SK-N-DZ (cell line): ENCODE measurements at regions not wholly inside any gene's neighbourhood (a gene's known extent, or its start where the extent isn't known, plus 50 kb on each side); places are given as distances from the start of the nearest gene placed in this dataset.

Experiments
- DNase-seq: peaks from one replicate; pipeline ENCODE4 v3.0.0-alpha.2; 2015; ENCODE audit warnings: low spot score

DNA sequence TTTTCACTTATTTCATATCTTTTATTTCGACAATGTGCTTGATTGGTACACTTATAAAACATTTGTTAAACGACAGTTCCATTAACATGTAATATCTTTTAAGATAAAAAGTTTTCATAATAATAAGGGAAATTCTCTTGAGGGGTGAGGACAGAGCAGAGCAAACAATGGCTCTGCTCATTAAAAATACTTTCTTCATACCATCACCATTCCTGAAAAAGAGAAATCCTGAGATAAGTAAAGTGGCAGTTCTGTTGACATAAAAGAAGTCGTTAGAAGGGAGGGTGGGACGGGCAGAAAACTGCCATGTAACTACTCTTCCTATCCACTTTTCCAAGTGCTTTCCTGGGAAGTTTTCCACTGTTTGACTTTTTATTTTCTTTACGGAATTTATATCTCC is 193.6 kb upstream of the CEP162 start:
- no peak for DNase-seq

- DNase-seq, result no peak
These were observed 189.8 kb upstream of the CEP162 start for GRCh38 chr6:84417260-84417659.

DNA sequence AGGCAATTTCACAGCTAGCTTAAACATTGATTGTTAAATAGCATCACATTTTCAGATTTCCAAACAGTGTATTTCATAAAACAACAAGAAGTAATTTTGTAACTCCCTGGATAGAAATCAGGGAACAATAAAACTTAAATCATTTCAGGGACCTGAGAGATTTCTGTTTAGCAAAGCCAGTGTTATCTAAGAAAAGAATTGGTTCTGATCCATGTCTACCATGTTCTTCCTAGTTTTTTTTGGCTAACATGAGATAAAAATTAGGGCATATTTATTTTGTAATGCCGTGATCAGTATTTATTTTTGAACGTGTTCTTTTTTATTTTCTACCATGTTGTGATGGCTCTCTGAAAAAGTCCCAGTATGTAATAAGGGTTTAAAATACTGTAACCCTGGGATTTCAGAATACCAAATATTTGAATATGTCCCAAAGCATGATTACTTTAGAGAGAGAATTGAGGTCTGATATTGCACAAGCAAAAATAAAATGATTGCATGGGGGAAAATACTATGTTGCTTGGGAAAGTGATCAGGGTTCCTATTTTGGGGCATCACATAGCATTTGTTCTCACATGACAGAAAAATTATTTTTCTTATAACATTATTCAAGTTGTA is 188.7 kb upstream of the CEP162 start:
- no peak for DNase-seq

DNA sequence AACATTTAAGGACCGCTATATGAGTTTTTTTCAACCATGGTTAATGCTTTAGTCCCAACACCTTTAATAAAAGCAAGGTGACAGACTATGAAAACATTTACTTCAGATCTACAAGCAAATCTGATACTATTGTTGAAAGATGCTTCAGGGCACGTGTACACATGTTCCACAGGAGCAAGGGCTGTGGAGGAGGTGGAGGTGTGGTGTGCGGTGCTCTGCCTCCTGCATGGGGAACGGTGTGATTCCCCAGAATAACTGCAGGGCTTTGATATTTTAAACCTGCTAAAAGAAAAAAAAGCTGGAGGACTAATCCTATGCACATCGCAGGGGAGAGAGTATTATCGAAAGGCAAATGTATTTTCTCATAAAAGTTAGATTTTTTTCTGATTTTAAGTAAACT is 188.1 kb upstream of the CEP162 start:
- DNase-seq, result no peak

- DNase-seq, result no peak
These were observed 187.6 kb upstream of the CEP162 start for GRCh38 chr6:84415068-84415467.

DNA sequence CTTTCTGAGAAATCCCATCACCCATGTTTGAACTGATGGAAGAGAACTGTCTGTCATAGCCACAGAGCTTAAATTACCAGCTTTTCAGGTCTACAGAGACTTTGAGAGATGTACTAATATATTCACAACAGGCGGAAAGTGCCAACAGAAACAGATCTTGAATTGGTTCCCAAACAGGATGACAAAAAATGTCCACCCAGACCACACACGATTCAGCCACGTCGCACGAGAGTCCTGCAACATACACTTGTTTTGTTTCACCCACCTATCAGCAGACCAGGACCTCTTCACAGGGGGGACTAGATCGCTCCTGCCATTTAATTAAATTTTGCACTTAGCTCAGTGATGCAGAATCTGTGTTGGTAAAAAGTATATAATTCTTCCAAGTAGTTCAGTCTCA is 187.1 kb upstream of the CEP162 start:
- DNase-seq, result no peak

DNA sequence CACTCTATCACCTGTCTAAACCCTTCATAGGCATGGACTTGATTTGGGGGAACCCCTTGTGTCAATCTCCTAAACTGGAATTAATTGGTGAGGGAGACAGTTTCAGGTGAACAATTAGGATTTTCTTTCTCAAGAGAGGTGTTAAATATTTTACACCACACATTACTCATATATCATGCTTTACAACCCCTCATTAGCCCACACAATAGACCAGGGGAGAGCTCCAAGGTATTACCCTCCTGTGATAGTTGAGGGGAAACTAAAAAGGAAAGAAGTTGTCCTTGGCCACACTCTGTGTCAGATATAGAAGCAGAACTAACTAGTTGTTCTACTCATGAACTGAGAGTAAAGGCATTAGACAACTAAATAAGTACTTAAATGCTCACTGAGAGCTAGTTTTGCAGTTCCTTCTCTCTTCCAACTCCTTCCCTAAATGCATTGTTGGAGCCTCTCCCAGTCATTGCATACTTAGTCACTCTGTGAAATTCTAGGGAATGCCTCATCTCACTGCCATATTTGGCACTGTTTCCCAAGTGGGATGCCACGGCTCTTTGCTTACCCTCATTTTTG is 183.7 kb upstream of the CEP162 start:
- DNase-seq, result no peak

- DNase-seq, result no peak
These were observed 182.5 kb upstream of the CEP162 start for GRCh38 chr6:84409911-84410310.

- DNase-seq, result no peak
These were observed 180.6 kb upstream of the CEP162 start for GRCh38 chr6:84408028-84408427.

- no peak for DNase-seq
These were observed 176.1 kb upstream of the CEP162 start for GRCh38 chr6:84403545-84403944.

DNA sequence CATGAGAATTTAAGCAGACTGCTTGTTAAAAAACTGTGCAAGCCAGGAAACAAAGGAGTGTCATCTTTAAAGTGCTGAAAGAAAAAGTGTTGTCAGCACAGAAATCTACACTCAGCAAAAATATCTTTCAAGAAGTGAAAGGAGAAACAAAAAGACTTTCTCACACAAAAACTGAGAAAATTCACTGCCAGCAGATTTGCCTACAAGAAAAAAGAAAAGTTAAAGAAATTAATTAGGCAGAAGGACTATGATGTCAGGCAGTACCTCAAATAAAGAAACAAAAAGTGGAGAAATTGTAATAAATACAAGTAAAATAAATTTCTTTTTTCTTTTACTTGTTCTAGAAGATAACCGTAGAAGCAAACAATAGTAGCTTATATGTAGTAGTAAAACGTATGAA is 171.6 kb upstream of the CEP162 start:
- DNase-seq, result no peak

- peak; percentile 64 for DNase-seq
These were observed 164.8 kb upstream of the CEP162 start for GRCh38 chr6:84392261-84392660.

- no peak for DNase-seq
These were observed 163.4 kb upstream of the CEP162 start for GRCh38 chr6:84390851-84391250.

DNA sequence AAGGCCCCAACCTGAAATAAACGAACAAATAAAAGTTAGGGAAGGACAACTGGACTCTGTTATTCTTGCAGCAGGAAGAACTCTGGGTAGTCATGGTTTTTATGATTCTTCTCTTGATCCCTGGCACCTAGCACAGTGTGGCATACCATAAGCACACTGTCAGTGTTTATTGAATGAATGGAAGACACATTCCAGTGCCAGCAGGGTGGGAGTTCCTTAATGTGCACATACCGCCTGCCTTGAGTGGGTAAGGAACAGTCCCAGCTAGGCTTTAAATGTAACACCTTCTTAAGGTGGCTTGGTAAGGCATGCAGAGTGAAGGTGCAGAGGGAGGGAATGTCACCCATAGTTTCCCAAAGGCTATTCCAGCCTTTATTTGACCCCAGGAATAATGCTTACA is 162.9 kb upstream of the CEP162 start:
- no peak for DNase-seq

DNA sequence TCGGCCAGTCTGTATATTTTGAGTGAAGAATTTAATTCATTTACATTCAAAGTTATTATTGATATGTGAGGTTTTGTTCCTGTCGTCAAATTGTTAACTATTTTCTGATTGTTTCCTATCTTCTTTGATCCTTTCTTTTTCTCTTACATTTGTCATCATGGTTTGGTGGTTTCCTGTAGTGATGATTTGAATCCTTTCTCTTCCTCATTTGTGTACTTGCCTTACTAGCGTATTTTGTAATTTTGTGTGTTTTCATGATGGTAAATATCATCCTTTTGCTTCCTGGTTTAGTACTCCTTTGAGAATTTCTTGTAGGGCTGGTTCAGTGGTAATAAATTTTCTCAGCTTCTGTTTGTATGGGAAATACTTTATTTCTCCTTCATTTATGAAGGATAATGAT is 151.7 kb upstream of the CEP162 start:
- DNase-seq, result no peak

DNA sequence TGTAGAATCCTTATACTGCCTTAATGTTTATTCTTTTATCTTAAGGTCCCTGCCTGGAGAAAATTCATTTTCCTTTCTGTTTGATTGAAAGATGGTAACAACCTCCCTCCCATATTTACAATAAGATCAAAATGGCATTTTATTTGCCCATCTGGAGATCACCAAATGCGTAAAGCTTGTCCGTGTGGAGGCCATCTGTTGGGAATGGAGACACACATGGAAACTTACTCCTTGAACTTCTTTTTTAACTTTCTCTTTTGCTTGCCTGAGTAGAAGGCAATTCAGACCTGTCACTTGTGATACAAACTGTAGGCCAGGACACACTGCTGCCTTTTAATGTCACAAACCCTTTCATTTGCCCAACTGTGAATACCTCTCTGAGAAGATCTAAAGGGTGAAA is 144.8 kb upstream of the CEP162 start:
- no peak for DNase-seq

DNA sequence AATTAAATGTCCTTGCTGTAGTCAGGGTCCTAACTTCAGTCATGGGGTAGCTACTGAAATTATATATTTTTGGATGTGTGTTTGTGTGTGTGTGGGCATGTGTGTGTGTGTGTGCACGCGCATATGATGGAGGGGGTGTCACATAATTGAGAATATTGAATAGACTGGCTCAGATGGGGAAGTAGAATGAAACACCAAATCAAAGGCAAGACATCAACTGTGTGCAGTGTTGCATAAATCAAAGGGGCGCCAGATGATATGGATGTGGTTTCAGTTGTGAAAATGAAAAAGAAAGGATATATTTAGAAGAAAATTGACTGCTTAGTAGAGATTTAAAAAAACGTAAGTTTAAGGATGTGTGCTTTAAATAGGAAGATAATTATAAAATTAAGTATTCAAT is 144.2 kb upstream of the CEP162 start:
- DNase-seq, result no peak

DNA sequence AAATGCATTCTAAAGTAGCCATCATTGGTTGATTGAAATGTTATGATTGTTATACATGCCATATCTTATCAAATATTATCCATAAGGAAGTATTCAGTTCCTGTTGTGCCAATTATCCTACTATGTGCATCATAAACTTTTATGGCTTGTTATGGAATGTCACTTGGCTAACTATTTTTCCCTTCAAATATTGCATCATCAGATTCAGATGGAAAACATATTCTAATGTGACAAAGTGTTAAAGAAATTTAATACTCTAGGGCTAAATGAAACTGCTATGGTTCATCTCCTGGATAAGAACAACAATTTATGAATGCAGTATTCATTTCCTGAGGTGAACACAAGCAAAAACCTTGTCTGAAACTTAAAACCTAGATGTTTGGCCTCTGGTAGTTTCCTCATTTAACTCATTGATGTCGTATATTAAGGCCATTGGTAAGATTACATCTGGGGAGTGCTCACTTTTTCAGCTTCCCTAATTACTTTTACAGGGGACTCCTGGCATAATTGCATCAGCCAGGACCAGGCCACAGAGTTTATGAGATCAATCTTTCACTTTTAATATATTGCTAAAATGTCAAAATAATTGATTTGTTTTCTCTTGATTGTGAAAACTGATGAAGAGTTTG is 134.9 kb upstream of the CEP162 start:
- peak; percentile 67 for DNase-seq

DNA sequence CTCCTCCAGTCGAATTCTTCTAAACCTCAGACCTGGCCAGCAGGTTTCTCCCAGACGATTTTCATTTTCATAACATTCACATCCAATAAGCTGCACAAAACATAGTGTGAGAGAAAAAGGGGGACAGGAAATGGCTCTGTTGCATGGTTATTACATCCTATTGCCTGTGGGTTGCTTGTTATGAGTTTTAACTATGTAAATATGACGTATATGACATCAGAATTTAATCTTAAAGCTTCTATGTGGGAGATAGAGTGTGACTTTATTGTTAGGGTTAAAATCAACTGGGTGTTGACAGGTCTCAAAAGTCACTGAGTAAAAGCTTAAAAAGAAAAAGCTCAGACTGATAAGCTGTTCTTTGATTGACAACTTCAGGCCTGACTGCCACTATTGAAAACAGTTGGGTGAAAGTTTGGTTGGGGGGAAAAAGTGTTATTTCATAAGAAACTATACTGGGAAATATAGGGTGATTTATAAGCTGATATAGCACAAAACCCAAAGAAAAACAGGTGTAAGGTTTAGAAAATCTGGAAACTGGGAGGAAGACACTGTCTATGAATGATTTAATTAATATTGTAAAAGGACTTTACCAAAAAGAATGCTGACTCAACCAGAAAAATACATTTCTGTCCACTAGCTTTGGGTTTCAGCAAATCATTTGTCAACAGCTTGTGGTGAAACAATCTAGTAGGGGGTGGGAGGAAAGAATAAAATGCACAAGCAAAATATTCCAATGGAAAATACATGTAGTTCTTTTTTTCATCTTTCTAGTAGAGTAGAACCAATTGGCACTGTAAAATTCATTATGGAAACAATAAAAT is 134.1 kb upstream of the CEP162 start:
- no peak for DNase-seq

- no peak for DNase-seq
These were observed 132.6 kb upstream of the CEP162 start for GRCh38 chr6:84360039-84360438.

DNA sequence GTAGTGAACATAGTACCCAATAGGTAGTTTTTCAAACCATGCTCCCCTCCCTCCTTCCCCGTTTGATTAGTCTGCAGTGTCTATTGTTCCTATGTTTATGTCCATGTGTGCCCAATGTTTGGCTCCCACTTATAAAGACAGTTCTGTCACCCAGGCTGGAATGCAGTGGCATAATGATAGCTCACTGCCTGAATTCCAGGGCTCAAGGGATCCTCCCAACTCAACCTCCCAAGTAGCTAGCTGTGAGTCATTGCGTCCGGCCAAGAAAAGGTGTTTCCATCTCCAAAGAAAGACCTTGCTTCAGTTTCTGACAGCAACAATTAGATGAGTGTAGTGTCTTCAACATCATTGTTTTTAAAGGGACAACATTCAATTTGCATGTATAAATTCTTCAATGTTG is 131.1 kb upstream of the CEP162 start:
- no peak for DNase-seq

GRCh38 chr6:84357631-84358030 is 130.2 kb upstream of the CEP162 start:
- no peak for DNase-seq

DNA sequence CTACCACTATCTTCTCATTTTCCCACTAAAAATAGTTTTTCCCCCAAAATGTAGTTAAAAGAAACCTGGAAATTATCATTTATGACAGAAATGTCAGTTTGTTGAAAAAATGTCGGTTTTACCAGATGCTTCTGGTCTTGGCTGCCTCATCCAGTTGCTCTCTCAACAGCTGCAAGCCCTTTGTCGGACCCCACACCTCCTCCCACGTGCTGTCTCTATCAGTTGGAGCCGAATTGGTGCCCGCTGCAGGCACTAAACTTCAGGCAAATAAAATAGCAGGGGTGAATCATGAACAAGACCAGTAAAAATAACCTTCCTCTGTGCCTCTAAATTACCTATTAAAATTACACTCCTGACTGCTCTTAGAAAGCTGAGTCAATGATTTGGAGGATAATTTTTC is 129.5 kb upstream of the CEP162 start:
- DNase-seq, result peak; percentile 92
